K562 (cell line): ENCODE measurements at regions not wholly inside any gene's neighbourhood (a gene's known extent, or its start where the extent isn't known, plus 50 kb on each side); places are given as distances from the start of the nearest gene placed in this dataset.

Experiments
- ATAC-seq: fragments of 200-7000 bp; cut with Tn5 transposase; 3 replicates; pipeline ENCODE4 v1.9.1; 2020; ENCODE audit warnings: moderate library complexity
- BruUV-seq: library from RNA; stranded (reverse); fragments of 400-500 nt; replicated peaks from 2 replicates; lab custom pipeline; 2021; lab: Mats Ljungman, UMichigan
- CTCF ChIA-PET: fragments of 300-600 bp; formaldehyde crosslinking; extraction: SDS; loops from one replicate; lab custom pipeline; 2021; ENCODE audit warnings: low intra/inter-chr PET ratio; lab: Yijun Ruan, JAX
- POLR2A ChIA-PET: fragments of 300-600, 350-650 bp; sonication (Branson Sonifier 250); formaldehyde crosslinking; extraction: SDS; loops from one replicate; lab custom pipeline; 2021; ENCODE audit warnings: antibody characterized with exemption, inconsistent platforms; lab: Yijun Ruan, JAX
- DNase-seq, 4 experiments: peaks; one replicate each; pipeline versions ENCODE4 v3.0.0 to v3.0.0-alpha.2; 2011 to 2018; ENCODE audit warnings: low spot score in 3 of 4, mixed read lengths in 3 of 4; ENCODE audit errors: extremely low read depth in 1 of 4
- FAIRE-seq: peaks from 2 replicates; lab custom pipeline; 2011; peaks lifted over from hg19 to GRCh38; lab: Jason Lieb, UNC
- H2AFZ ChIP-seq: 2 replicates; pipeline ENCODE4 v1.6.0; 2011; ENCODE audit warnings: low read depth, low read length, control low read depth, inconsistent platforms
- H3K27ac ChIP-seq: fragments of 200-600 bp; 3 replicates; pipeline ENCODE4 v1.8.0; 2011; ENCODE audit warnings: low read depth, mild to moderate bottlenecking, control low read depth, inconsistent platforms, low read length, moderate library complexity, mixed read lengths; ENCODE audit errors: extremely low read depth
- H3K27me3 ChIP-seq, 2 experiments: fragments of 300-600 bp in 1 of 2; 2 replicates in 1 of 2; 3 replicates in 1 of 2; pipeline versions ENCODE4 v1.6.0 to v1.8.0; 2011; ENCODE audit warnings: inconsistent platforms in 2 of 2, low read length in 2 of 2, mild to moderate bottlenecking in 1 of 2, mixed read lengths in 1 of 2, moderate library complexity in 1 of 2; ENCODE audit not compliant: control insufficient read depth in 2 of 2, insufficient read depth in 2 of 2
- H3K36me3 ChIP-seq: fragments of 300-600 bp; 3 replicates; pipeline ENCODE4 v1.8.0; 2011; ENCODE audit warnings: mild to moderate bottlenecking, low read length, inconsistent platforms; ENCODE audit not compliant: control insufficient read depth, insufficient read depth
- H3K4me1 ChIP-seq, 2 experiments: fragments of 200-600 bp in 1 of 2; replicated peaks in 1 of 2; 2 replicates in 1 of 2; 3 replicates in 1 of 2; pipeline versions ENCODE4 v1.5.1 to v1.8.0; 2011; ENCODE audit warnings: inconsistent platforms in 2 of 2, low read length in 2 of 2, mild to moderate bottlenecking in 1 of 2, mixed read lengths in 1 of 2, moderate library complexity in 1 of 2; ENCODE audit not compliant: control insufficient read depth in 2 of 2, insufficient read depth in 2 of 2
- H3K4me2 ChIP-seq: 2 replicates; pipeline ENCODE4 v1.6.1; 2011; ENCODE audit warnings: low read length, control low read depth, inconsistent platforms, mixed read lengths; ENCODE audit not compliant: insufficient read depth
- H3K4me3 ChIP-seq: fragments of 200-600 bp; sonication (generic), shearing (Covaris generic); 2 replicates; pipeline ENCODE4 v1.5.1; 2016; ENCODE audit warnings: control low read depth, inconsistent platforms
- H3K79me2 ChIP-seq: fragments of 200-600 bp; 3 replicates; pipeline ENCODE4 v1.8.0; 2011; ENCODE audit warnings: low read length, inconsistent platforms; ENCODE audit not compliant: control insufficient read depth, insufficient read depth
- H3K9ac ChIP-seq, 2 experiments: 2 replicates each; pipeline versions ENCODE4 v1.6.0 to v1.6.1; 2011; ENCODE audit warnings: low read depth in 2 of 2, low read length in 2 of 2, control low read depth in 1 of 2, inconsistent platforms in 1 of 2, mild to moderate bottlenecking in 1 of 2, mixed read lengths in 1 of 2; ENCODE audit not compliant: insufficient read depth in 1 of 2
- H3K9me1 ChIP-seq: one replicate; pipeline ENCODE4 v1.6.0; 2011; ENCODE audit warnings: inconsistent platforms, mild to moderate bottlenecking, low read length, moderate library complexity; ENCODE audit not compliant: control insufficient read depth, insufficient read depth
- H3K9me3 ChIP-seq: replicated peaks from 2 replicates; pipeline ENCODE4 v1.5.1; 2011; ENCODE audit warnings: low read depth, low read length, inconsistent platforms; ENCODE audit not compliant: control insufficient read depth, insufficient read depth
- H4K20me1 ChIP-seq: replicated peaks from 2 replicates; pipeline ENCODE4 v1.6.1; 2011; ENCODE audit warnings: low read length, inconsistent platforms, mixed read lengths; ENCODE audit not compliant: control insufficient read depth, insufficient read depth
- CHD4 ChIP-seq: fragments of 200-600 bp; sonication (generic); IDR thresholded peaks from 3 replicates; pipeline ENCODE4 v1.6.1; 2012; ENCODE audit warnings: low read depth, mild to moderate bottlenecking, mixed read lengths, low read length, inconsistent platforms; ENCODE audit not compliant: insufficient read depth, insufficient replicate concordance, poor library complexity, severe bottlenecking
- MEIS2 ChIP-seq: fragments of 450-650 bp; IDR thresholded peaks from 2 replicates; pipeline ENCODE4 v1.6.1; 2014; ENCODE audit warnings: mild to moderate bottlenecking; ENCODE audit not compliant: partially characterized antibody
- MITF ChIP-seq: IDR thresholded peaks from 2 replicates; pipeline ENCODE4 v1.6.1; 2014; ENCODE audit warnings: antibody characterized with exemption
- ZBTB26 ChIP-seq: fragments of 450-650 bp; formaldehyde crosslinking; IDR thresholded peaks from 2 replicates; pipeline ENCODE4 v1.4.0; 2022; ENCODE audit warnings: missing genetic modification characterization
- in situ Hi-C: fragments of 300-500 bp; cut with MboI; formaldehyde crosslinking; loops from 4 replicates; pipeline ENCODE4 v1.15.0; 2018; ENCODE audit warnings: inconsistent platforms, mixed read lengths
- intact Hi-C: fragments of 100-400 bp; cut with micrococcal nuclease; formaldehyde crosslinking; loops from 2 replicates; pipeline ENCODE4 v1.14.2; 2022

- H3K27me3 ChIP-seq: no peaks in the 10 kb centered on the region
- H3K9ac ChIP-seq: no peak overlapping the region
- H2AFZ ChIP-seq: no peak overlapping the region
- no peaks in the 10 kb centered on the region for H3K4me1 ChIP-seq
- ChIA-PET CTCF (no interaction called here), POLR2A (no interaction called here)
- in situ Hi-C loops: no loop called here
- intact Hi-C loops: no loop called here
- TF ChIP-seq MITF (no peak), CHD4 (no peak), MEIS2 (no peak), ZBTB26 (no peak)
- no peak overlapping the region for H3K27ac ChIP-seq
- no peak overlapping the region for H3K4me3 ChIP-seq
- DNase-seq (no peak), FAIRE-seq (no peak), ATAC-seq (no peak)
- H3K36me3 ChIP-seq: no peaks in the 10 kb centered on the region
- no peaks in the 10 kb centered on the region; the same call in 1 of the 2 replicates for H3K9me3 ChIP-seq
- no peaks in the 10 kb centered on the region for H3K9me1 ChIP-seq
- H4K20me1 ChIP-seq: no peaks in the 10 kb centered on the region
- BruUV-seq: no TSS peak
- H3K79me2 ChIP-seq: no peaks in the 10 kb centered on the region
- H3K4me2 ChIP-seq: no peak overlapping the region
Measured at GRCh38 chr4:133440404-133440803, 291.3 kb downstream of the PCDH10 start.
